ENCODE measurements at regions not wholly inside any gene's neighbourhood (a gene's known extent, or its start where the extent isn't known, plus 50 kb on each side); places are given as distances from the start of the nearest gene placed in this dataset.

- DNase-seq (ENCODE audit: low spot score), result no peak
- in situ Hi-C loops (cut with MboI; ENCODE audit: low sequenced_read_pairs, unreplicated experiment), result no loop called here
- TF ChIP-seq CTCF (IDR thresholded peaks at IDR 0.05; ENCODE audit: borderline replicate concordance, control extremely low read depth, extremely low read depth, insufficient read depth, missing control alignments), result no peak
Observed at GRCh38 chr16:26668026-26668425, 398.7 kb upstream of the C16orf82 start.

- in situ Hi-C loops (cut with MboI; ENCODE audit: low sequenced_read_pairs, unreplicated experiment), result no loop called here
- no peak for DNase-seq (ENCODE audit: low spot score)
Observed at GRCh38 chr16:26672206-26672605, 394.5 kb upstream of the C16orf82 start.

GRCh38 chr16:26673011-26673410 is 393.7 kb upstream of the C16orf82 start:
- DNase-seq (ENCODE audit: low spot score), result no peak
- no peak for TF ChIP-seq CTCF (IDR thresholded peaks at IDR 0.05; ENCODE audit: borderline replicate concordance, control extremely low read depth, extremely low read depth, insufficient read depth, missing control alignments)
- in situ Hi-C loops (cut with MboI; ENCODE audit: low sequenced_read_pairs, unreplicated experiment), result no loop called here

More at GRCh38 chr16:26672206-26672605, 394.5 kb upstream of the C16orf82 start:
- no peak for TF ChIP-seq CTCF (IDR thresholded peaks at IDR 0.05; ENCODE audit: borderline replicate concordance, control extremely low read depth, extremely low read depth, insufficient read depth, missing control alignments)

GRCh38 chr16:26680671-26681070 is 386.1 kb upstream of the C16orf82 start:
- no peak for TF ChIP-seq CTCF (IDR thresholded peaks at IDR 0.05; ENCODE audit: borderline replicate concordance, control extremely low read depth, extremely low read depth, insufficient read depth, missing control alignments)
- no peak for DNase-seq (ENCODE audit: low spot score)
- in situ Hi-C loops (cut with MboI; ENCODE audit: low sequenced_read_pairs, unreplicated experiment), result no loop called here

- no peak for TF ChIP-seq CTCF (IDR thresholded peaks at IDR 0.05; ENCODE audit: borderline replicate concordance, control extremely low read depth, extremely low read depth, insufficient read depth, missing control alignments)
- no peak for DNase-seq (ENCODE audit: low spot score)
- in situ Hi-C loops (cut with MboI; ENCODE audit: low sequenced_read_pairs, unreplicated experiment), result no loop called here
Observed at GRCh38 chr16:26688105-26688504, 378.6 kb upstream of the C16orf82 start.

- in situ Hi-C loops (cut with MboI; ENCODE audit: low sequenced_read_pairs, unreplicated experiment), result no loop called here
- TF ChIP-seq CTCF (IDR thresholded peaks at IDR 0.05; ENCODE audit: borderline replicate concordance, control extremely low read depth, extremely low read depth, insufficient read depth, missing control alignments), result no peak
- no peak for DNase-seq (ENCODE audit: low spot score)
Observed at GRCh38 chr16:26688699-26689098, 378.0 kb upstream of the C16orf82 start.

GRCh38 chr16:26692658-26693057 is 374.1 kb upstream of the C16orf82 start:
- DNase-seq (ENCODE audit: low spot score), result no peak
- no peak for TF ChIP-seq CTCF (IDR thresholded peaks at IDR 0.05; ENCODE audit: borderline replicate concordance, control extremely low read depth, extremely low read depth, insufficient read depth, missing control alignments)
- in situ Hi-C loops (cut with MboI; ENCODE audit: low sequenced_read_pairs, unreplicated experiment), result no loop called here

Data from GM13976 (cell line).